Amygdala (tissue), 56 donors: ENCODE measurements at regions not wholly inside any gene's neighbourhood (a gene's known extent, or its start where the extent isn't known, plus 50 kb on each side); places are given as distances from the start of the nearest gene placed in this dataset.
"Not testable (repeated sequence)": the region's sequence is repeated elsewhere in the genome, so short reads cannot be mapped to it uniquely, and the experiment has no call there.

Source experiments
- DNase-seq, 56 donors: peaks; one replicate each; lab custom pipeline; 2025; lab: John Stamatoyannopoulos, UW

- not testable (repeated sequence) for DNase-seq
These were observed 109.8 kb downstream of the RNASET2 start for GRCh38 chr6:166846446-166847142.

GRCh38 chr6:166842607-166843006 is 113.7 kb downstream of the RNASET2 start:
- no peak for DNase-seq

- no peak for DNase-seq
These were observed 115.1 kb downstream of the RNASET2 start for GRCh38 chr6:166841216-166841615.

GRCh38 chr6:166839569-166839968 is 116.8 kb downstream of the RNASET2 start:
- peak in 4 of 56 donors; percentile 27 to 61 (median 28) for DNase-seq

- DNase-seq = no peak
These were observed 117.4 kb downstream of the RNASET2 start for GRCh38 chr6:166838987-166839386.

- no peak for DNase-seq
These were observed 119.3 kb downstream of the RNASET2 start for GRCh38 chr6:166836785-166837718.

GRCh38 chr6:166834049-166834448 is 122.3 kb downstream of the RNASET2 start:
- no peak for DNase-seq

GRCh38 chr6:166830891-166831363 is 125.4 kb downstream of the RNASET2 start:
- DNase-seq = no peak

GRCh38 chr6:166830185-166830890 is 126.0 kb downstream of the RNASET2 start:
- DNase-seq = no peak

- DNase-seq = no peak
These were observed 130.1 kb downstream of the RNASET2 start for GRCh38 chr6:166826264-166826663.

- no peak for DNase-seq
These were observed 130.7 kb downstream of the RNASET2 start for GRCh38 chr6:166825553-166826145.

- no peak for DNase-seq
These were observed 131.5 kb downstream of the RNASET2 start for GRCh38 chr6:166824880-166825250.

GRCh38 chr6:166824146-166824879 is 132.0 kb downstream of the RNASET2 start:
- DNase-seq = no peak

GRCh38 chr6:166822609-166823008 is 133.7 kb downstream of the RNASET2 start:
- no peak for DNase-seq

- DNase-seq = no peak
These were observed 135.9 kb downstream of the RNASET2 start for GRCh38 chr6:166820483-166820882.

- DNase-seq = no peak
These were observed 136.3 kb downstream of the RNASET2 start for GRCh38 chr6:166820070-166820469.

- DNase-seq = no peak
These were observed 140.7 kb downstream of the RNASET2 start for GRCh38 chr6:166815629-166816028.

GRCh38 chr6:166814390-166814789 is 142.0 kb downstream of the RNASET2 start:
- no peak for DNase-seq

GRCh38 chr6:166813461-166813860 is 142.9 kb downstream of the RNASET2 start:
- no peak for DNase-seq

- DNase-seq = no peak
These were observed 145.5 kb downstream of the RNASET2 start for GRCh38 chr6:166810864-166811263.
